Limb (tissue), 2 donors: ENCODE measurements at regions not wholly inside any gene's neighbourhood (a gene's known extent, or its start where the extent isn't known, plus 50 kb on each side); places are given as distances from the start of the nearest gene placed in this dataset.

Experiments used
- DNase-seq, 2 donors: peaks; one replicate each; pipeline ENCODE4 v3.0.0-alpha.2; 2016; ENCODE audit errors: extremely low spot score in 2 of 2

DNA sequence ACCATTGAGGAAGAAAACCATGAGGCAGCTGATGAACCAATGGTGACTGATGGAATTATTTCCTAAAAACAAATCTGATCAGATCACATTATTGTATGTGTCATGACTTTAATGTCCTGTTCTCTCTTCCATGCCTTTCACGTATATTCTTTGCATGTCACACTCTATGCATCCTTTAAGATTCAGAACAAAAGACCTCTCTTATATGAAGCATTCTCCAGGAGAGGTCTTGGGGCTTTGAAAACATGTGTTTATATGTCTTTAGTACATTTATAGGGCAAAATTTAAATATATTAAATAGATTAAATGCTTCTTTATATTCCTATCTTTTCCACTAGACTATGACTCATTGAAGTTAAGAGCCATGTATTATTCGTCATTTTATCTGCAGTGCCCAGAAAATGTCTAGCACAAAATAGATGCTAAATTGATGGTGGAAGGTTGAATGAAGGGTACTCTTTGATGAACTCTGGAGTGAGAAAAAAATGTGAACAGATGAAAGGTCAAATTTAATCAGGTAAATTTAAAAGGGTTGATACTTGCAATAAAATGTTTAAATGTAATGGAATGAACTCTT is 196.3 kb downstream of the PSAT1 start:
- DNase-seq = no peak

GRCh38 chr9:78502566-78502965 is 205.6 kb downstream of the PSAT1 start:
- DNase-seq = no peak

DNA sequence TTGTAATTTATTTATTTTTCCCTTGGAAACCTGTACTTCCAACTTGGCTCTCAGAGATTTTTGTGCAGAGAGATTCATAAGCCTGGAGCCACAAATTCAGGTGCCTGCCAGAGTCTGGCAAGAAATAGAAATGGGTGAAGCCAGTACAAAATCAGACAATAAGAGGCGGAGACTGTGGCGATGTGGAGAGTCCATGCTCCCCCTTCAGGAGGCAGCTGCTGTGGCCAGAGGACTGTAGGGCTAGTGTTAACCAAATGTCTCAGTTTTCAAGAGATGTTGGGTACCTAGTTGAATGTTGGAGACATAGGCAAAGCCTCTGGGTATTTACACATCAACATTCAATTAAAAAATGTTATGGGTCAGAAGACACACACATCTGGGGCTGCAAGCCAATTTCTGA is 208.6 kb downstream of the PSAT1 start:
- no peak for DNase-seq

DNA sequence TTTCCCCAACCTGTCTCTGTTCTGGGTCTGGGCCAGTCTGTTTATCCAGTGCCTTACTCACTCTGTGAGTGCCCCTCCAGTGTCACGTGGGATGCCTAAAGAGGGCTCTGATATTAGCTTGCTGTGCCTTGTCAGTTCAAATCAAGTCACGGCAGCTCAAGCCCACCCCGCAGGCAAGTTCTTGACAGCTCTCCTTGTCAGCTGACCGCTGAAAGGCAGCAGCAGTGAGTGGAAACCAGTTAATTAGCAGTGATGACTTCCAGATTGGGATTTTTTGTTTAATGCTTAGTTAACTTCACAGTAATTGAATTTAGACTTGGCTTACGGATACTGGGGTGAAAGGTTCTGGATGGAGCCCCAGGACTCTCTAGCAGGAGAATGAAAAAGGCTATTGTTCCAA is 210.1 kb downstream of the PSAT1 start:
- no peak for DNase-seq

- no peak for DNase-seq
These were observed 213.1 kb downstream of the PSAT1 start for GRCh38 chr9:78510035-78510434.

GRCh38 chr9:78515108-78515507 is 218.2 kb downstream of the PSAT1 start:
- no peak for DNase-seq

DNA sequence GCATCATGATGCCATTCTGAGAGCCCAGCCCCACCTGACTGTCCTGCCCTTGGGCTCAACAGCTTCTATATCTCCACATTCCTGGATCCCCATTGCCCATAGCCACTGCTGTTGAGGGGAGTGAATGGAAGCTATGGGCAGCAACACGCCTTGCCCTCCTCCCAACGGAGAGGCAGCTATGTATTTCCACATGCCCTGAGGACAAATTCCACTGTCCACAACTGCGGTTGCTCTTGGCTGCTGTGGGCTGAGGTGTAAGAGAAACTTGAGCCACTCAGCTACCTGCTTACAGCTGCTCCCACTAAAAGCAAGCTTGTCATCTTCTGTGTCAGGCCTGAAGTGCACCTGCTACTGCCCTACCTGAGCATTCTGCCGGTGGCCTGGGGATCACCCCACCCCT is 222.9 kb downstream of the PSAT1 start:
- DNase-seq = no peak

- DNase-seq = no peak
These were observed 224.8 kb downstream of the PSAT1 start for GRCh38 chr9:78521680-78522079.

DNA sequence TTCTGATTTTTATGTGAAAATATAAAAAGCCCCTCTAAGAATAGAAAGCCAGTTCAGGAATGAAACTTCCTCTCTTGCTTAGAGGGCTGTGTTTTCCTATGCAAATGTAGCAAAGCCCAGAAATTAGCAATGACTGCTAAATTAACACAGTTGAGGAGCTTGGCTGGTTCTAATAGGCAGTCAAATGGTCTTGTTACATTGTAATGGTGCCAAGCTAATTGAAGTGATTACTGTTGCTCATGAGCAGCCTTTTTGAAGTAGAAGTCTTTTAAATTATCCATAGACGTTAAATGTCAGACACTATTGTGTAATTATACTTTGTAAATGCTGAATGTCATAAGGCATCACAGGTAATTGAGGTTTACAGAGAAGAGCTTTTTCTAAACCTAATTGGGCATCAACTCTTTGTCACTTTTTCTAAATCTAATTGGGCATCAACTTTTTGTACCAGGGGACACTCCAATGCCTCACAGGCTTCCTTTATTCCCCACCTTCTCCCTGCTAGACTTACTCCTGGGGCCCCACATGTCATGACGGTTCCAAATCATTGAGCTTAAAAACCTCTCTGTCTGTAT is 229.1 kb downstream of the PSAT1 start:
- no peak for DNase-seq

DNA sequence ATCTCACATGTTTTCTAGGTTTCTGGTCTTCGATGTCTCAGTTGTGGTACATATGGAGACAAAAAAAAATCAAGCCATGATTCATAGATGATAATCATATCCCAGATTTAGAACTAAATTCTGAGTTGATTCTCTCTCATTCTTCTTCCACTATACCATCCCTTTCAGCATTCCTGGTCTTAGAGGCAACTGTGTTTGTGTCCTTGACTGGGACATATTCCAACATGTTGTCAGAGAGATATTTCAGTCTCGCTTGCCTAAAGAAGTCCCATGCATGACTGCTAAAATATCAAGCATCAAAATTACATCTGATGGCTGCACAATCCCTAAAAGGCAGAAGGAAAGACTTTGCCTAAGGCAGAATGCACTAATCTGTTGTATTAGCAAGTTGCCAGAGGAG is 236.6 kb downstream of the PSAT1 start:
- no peak for DNase-seq

- no peak for DNase-seq
These were observed 242.3 kb downstream of the PSAT1 start for GRCh38 chr9:78539188-78539587.

- no peak for DNase-seq
These were observed 243.0 kb downstream of the PSAT1 start for GRCh38 chr9:78539904-78540303.

- DNase-seq = no peak
These were observed 245.0 kb downstream of the PSAT1 start for GRCh38 chr9:78541868-78542443.

GRCh38 chr9:78542491-78543181 is 245.7 kb downstream of the PSAT1 start:
- no peak for DNase-seq

- DNase-seq = no peak
These were observed 246.4 kb downstream of the PSAT1 start for GRCh38 chr9:78543353-78543752.

- DNase-seq = peak in 1 of 2 donors; percentile 44
These were observed 247.3 kb downstream of the PSAT1 start for GRCh38 chr9:78544230-78544629.

- no peak for DNase-seq
These were observed 250.9 kb downstream of the PSAT1 start for GRCh38 chr9:78547831-78548230.

DNA sequence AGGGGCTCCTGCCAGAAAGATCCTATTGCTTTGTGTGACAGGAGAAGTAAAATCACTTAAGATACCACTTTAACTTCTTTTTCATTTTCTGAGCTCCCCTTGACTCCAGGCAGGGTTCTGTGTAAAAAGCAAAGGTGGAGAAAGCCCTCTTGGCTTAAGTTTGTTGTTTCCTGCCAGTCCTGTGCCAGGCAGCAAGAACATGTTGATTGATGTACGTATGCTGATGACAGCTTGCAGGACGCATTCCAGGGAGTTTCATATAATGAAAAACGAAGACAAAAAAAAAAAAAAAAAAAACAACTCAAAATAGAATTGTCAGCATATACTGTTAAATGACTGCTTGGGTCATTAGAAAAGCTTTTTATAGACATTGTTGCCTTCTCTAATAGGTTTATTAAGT is 251.7 kb downstream of the PSAT1 start:
- DNase-seq = no peak

- no peak for DNase-seq
These were observed 252.8 kb downstream of the PSAT1 start for GRCh38 chr9:78549711-78550110.

DNA sequence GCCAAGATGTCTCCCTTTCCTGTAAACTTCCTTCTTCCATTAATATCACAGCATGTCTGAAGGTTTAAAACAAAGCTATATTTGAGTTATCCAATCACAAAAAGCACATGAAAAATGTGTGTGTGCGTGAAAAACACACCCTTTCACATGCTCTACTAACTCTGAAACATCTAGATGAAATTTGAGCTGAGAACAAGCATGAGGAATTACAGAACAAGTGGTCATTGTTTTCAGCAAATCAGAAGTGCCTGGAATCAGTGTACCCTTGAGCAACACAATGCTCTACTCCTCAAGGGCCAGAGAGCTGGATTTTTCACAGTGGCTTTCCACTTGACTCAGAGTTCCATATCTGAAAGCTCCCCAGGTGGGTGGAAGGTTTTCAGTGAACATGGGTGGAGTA is 255.9 kb downstream of the PSAT1 start:
- no peak for DNase-seq

DNA sequence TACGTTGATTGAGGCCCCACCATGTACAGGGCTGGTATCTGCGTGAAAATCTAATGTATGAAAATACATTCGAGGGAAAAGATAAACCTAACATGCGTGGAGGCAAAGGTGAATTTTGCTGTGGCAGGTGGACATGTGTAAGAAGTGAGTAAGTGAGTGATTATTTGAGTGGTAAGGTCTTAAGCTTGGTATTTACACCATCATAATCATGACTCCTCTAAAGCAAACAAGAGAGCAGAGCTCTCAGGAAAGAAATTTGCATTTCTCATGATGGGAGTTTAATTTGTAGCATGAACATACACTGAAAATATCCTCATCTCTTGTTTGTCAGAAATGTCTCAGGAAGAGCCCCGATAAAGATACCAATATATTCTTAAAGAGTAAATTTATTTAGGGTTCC is 260.6 kb downstream of the PSAT1 start:
- no peak for DNase-seq

DNA sequence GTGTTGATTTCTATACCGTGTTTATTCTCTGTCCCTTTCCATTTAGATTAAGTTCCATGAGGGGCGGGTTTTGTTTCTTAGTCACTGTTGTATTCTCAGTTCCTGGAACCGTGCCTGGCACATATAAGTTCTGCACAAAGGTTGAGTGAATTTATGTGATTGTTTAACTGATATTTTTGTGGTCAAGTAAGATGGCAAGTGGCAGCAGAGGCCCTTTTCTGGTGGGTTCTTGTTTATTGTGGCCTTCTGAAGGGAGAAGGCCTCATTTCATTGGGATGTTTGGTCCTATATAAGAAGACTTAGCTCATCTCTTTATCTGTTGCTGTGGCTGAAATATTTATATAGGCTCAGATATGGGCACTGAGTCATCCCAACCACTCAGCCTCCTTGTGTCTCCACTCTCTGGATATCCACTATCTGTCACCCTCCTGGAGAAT is 262.5 kb downstream of the PSAT1 start:
- DNase-seq = no peak

DNA sequence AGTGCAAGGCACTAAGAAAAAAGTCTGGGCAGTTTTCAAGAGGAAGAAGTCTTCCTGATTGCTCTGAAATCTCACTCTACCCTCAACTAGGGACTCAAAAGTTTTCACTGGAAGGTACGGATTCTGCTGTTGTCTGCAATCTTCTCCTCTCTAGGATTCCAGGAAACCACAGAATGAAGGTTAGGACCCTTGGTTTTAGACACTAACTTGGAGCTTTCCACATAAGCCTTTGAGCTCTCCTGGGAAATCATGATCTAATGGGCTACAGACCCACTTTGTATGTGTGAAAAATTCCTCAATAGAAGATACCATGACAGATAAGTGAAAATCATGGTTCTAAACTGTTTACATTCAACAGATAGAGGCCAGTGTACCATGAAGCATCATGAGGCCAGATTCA is 265.1 kb downstream of the PSAT1 start:
- no peak for DNase-seq
